B cell (primary cell): ENCODE measurements at regions not wholly inside any gene's neighbourhood (a gene's known extent, or its start where the extent isn't known, plus 50 kb on each side); places are given as distances from the start of the nearest gene placed in this dataset.

Source experiments
- ATAC-seq: fragments of 200-7000 bp; cut with Tn5 transposase; one replicate; pipeline ENCODE4 v1.10.0; 2021; ENCODE audit warnings: low read depth, mild to moderate bottlenecking, moderate number of reproducible peaks, moderate library complexity
- CTCF ChIA-PET: fragments of 350-600 bp; sonication (Branson Sonifier 250); formaldehyde crosslinking; loops from one replicate; lab custom pipeline; 2021; ENCODE audit warnings: antibody characterized with exemption, inconsistent platforms; lab: Charles Lee
- POLR2A ChIA-PET: fragments of 350-600 bp; sonication (Branson Sonifier 250); formaldehyde crosslinking; loops from one replicate; lab custom pipeline; 2021; ENCODE audit warnings: antibody characterized with exemption; lab: Charles Lee
- DNase-seq: peaks from one replicate; pipeline ENCODE4 v3.0.0; 2013
- H2AFZ ChIP-seq: 2 replicates; pipeline ENCODE4 v1.6.1; 2012; ENCODE audit warnings: mild to moderate bottlenecking, low read depth, low read length; ENCODE audit not compliant: insufficient read depth, poor library complexity, severe bottlenecking
- H3K27ac ChIP-seq, 2 donors: 1 replicate in 1 of 2; 2 replicates in 1 of 2; pipeline ENCODE4 v1.5.1; 2012 to 2013; ENCODE audit warnings: low read length in 2 of 2, mild to moderate bottlenecking in 2 of 2, moderate library complexity in 1 of 2
- H3K27me3 ChIP-seq, 4 experiments: fragments of 200-600 bp in 1 of 4; sonication (generic) in 1 of 4; replicated peaks in 1 of 4; 1 replicate in 2 of 4; 2 replicates in 2 of 4; pipeline versions ENCODE4 v1.6.1 to v1.7.0; 2013 to 2016; ENCODE audit warnings: low read length in 3 of 4, mild to moderate bottlenecking in 2 of 4, mixed read lengths in 1 of 4, moderate library complexity in 1 of 4; ENCODE audit not compliant: insufficient read depth in 4 of 4, control insufficient read depth in 3 of 4; ENCODE audit errors: control extremely low read depth in 1 of 4
- H3K36me3 ChIP-seq, 2 experiments: replicated peaks in 1 of 2; 1 replicate in 1 of 2; 2 replicates in 1 of 2; pipeline versions ENCODE4 v1.6.1 to v1.7.1; 2013; ENCODE audit warnings: low read length in 1 of 2; ENCODE audit not compliant: insufficient read depth in 2 of 2, control insufficient read depth in 1 of 2; ENCODE audit errors: control extremely low read depth in 1 of 2, extremely low read depth in 1 of 2
- H3K4me1 ChIP-seq, 2 donors: fragments of 200-600 bp in 1 of 2; sonication (generic) in 1 of 2; 1 replicate in 1 of 2; 2 replicates in 1 of 2; pipeline versions ENCODE4 v1.5.1 to v1.6.1; 2013 to 2017; ENCODE audit warnings: low read length in 2 of 2; ENCODE audit not compliant: control insufficient read depth in 2 of 2, insufficient read depth in 2 of 2
- H3K4me2 ChIP-seq: replicated peaks from 2 replicates; pipeline ENCODE3; 2012; ENCODE audit warnings: mild to moderate bottlenecking, low read depth, low read length; ENCODE audit not compliant: poor library complexity, severe bottlenecking
- H3K4me3 ChIP-seq, 5 experiments: fragments of 200-600 bp in 1 of 5; sonication (generic) in 1 of 5; 1 replicate in 3 of 5; 2 replicates in 2 of 5; pipeline versions ENCODE4 v1.5.1 to v1.7.0; 2011 to 2016; ENCODE audit warnings: low read length in 4 of 5, mild to moderate bottlenecking in 4 of 5, low read depth in 2 of 5, control low read depth in 1 of 5, moderate library complexity in 1 of 5; ENCODE audit not compliant: insufficient read depth in 1 of 5; ENCODE audit errors: control extremely low read depth in 1 of 5, extremely low read depth in 1 of 5
- H3K79me2 ChIP-seq: fragments of 200-600 bp; sonication (generic); one replicate; pipeline ENCODE4 v1.6.0; 2016; ENCODE audit warnings: low read length; ENCODE audit not compliant: control insufficient read depth, insufficient read depth
- H3K9ac ChIP-seq: fragments of 200-600 bp; sonication (generic); 2 replicates; pipeline ENCODE4 v1.6.1; 2017; ENCODE audit warnings: mild to moderate bottlenecking, low read length, moderate library complexity
- H3K9me3 ChIP-seq, 3 donors: one replicate each; pipeline versions ENCODE4 v1.6.1 to v1.7.1; 2013; ENCODE audit warnings: low read length in 2 of 3; ENCODE audit not compliant: control insufficient read depth in 2 of 3, insufficient read depth in 1 of 3; ENCODE audit errors: control extremely low read depth in 1 of 3
- H4K20me1 ChIP-seq: 2 replicates; pipeline ENCODE4 v1.6.0; 2012; ENCODE audit warnings: mild to moderate bottlenecking, low read length; ENCODE audit not compliant: insufficient read depth, control insufficient read depth, poor library complexity, severe bottlenecking
- H3K27ac Mint-ChIP-seq: one replicate; pipeline ENCODE4 v1.8.0; 2021; ENCODE audit warnings: mixed read lengths
- H3K27me3 Mint-ChIP-seq: one replicate; pipeline ENCODE4 v1.8.0; 2021; ENCODE audit warnings: mixed read lengths
- H3K4me1 Mint-ChIP-seq: one replicate; pipeline ENCODE4 v1.8.0; 2021; ENCODE audit warnings: mixed read lengths
- H3K4me3 Mint-ChIP-seq: one replicate; pipeline ENCODE4 v1.8.0; 2021; ENCODE audit warnings: mixed read lengths
- H3K9me3 Mint-ChIP-seq: one replicate; pipeline ENCODE4 v1.8.0; 2022; ENCODE audit warnings: mixed read lengths; ENCODE audit not compliant: insufficient read depth
- EZH2 ChIP-seq: IDR thresholded peaks from 2 replicates; pipeline ENCODE4 v1.6.1; 2012; ENCODE audit warnings: borderline replicate concordance, low read depth, mild to moderate bottlenecking, moderate library complexity, low read length; ENCODE audit not compliant: insufficient read depth, poor library complexity, severe bottlenecking
- WGBS: methylation state at CpG from one replicate; pipeline ENCODE4 v1.1.5; 2013; ENCODE audit warnings: missing lambda C conversion rate; ENCODE audit not compliant: insufficient coverage; 5-methylcytosine and 5-hydroxymethylcytosine counted together
- intact Hi-C: fragments of 100-400 bp; cut with micrococcal nuclease; formaldehyde crosslinking; loops from one replicate; pipeline ENCODE4 v1.10.0; 2022
- TF ChIP-seq, protein P1 (sequence below): fragments of 200-600 bp; IDR thresholded peaks from one replicate; pipeline ENCODE4 v1.8.0; 2022; ENCODE audit warnings: antibody characterized with exemption, mild to moderate bottlenecking

- no peak overlapping the region for H3K27ac ChIP-seq
- Mint-ChIP-seq H3K27me3 (peaks cover 40% of the 10 kb centered on the region), H3K4me3 (no peak overlapping the region), H3K9me3 (peaks cover 3% of the 10 kb centered on the region), H3K27ac (no peak overlapping the region), H3K4me1 (peaks cover 10% of the 10 kb centered on the region)
- no peak overlapping the region for H3K4me3 ChIP-seq
- no peak overlapping the region for H2AFZ ChIP-seq
- H3K4me2 ChIP-seq = no peak overlapping the region
- no peak overlapping the region for H3K9ac ChIP-seq
- H3K4me1 ChIP-seq = peaks cover 0 to 9% of the 10 kb centered on the region in 2 donors
- WGBS = 100% methylated on average over 3 of the region's 3 CpGs
- no peaks in the 10 kb centered on the region for H3K36me3 ChIP-seq
- intact Hi-C loops = no loop called here
- ChIA-PET POLR2A (no interaction called here), CTCF (interaction anchor here (0.6 kb wide), 1 partner anchor 133 kb away, joined by 4 read pairs; no protein-coding TSS in a partner anchor)
- TF ChIP-seq, protein P1, sequence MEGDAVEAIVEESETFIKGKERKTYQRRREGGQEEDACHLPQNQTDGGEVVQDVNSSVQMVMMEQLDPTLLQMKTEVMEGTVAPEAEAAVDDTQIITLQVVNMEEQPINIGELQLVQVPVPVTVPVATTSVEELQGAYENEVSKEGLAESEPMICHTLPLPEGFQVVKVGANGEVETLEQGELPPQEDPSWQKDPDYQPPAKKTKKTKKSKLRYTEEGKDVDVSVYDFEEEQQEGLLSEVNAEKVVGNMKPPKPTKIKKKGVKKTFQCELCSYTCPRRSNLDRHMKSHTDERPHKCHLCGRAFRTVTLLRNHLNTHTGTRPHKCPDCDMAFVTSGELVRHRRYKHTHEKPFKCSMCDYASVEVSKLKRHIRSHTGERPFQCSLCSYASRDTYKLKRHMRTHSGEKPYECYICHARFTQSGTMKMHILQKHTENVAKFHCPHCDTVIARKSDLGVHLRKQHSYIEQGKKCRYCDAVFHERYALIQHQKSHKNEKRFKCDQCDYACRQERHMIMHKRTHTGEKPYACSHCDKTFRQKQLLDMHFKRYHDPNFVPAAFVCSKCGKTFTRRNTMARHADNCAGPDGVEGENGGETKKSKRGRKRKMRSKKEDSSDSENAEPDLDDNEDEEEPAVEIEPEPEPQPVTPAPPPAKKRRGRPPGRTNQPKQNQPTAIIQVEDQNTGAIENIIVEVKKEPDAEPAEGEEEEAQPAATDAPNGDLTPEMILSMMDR = no peak
- TF ChIP-seq EZH2 = no peak
- H3K27me3 ChIP-seq = peaks cover 0 to 12% (median 3%) of the 10 kb centered on the region in 4 experiments
- no peak for ATAC-seq
- no peaks in the 10 kb centered on the region for H3K79me2 ChIP-seq
- H4K20me1 ChIP-seq = no peaks in the 10 kb centered on the region
- peaks cover 0 to 4% (median 0%) of the 10 kb centered on the region in 3 donors for H3K9me3 ChIP-seq
- DNase-seq = no peak
These were observed 76.3 kb upstream of the CARD11 start for GRCh38 chr7:3119963-3120362.

DNA sequence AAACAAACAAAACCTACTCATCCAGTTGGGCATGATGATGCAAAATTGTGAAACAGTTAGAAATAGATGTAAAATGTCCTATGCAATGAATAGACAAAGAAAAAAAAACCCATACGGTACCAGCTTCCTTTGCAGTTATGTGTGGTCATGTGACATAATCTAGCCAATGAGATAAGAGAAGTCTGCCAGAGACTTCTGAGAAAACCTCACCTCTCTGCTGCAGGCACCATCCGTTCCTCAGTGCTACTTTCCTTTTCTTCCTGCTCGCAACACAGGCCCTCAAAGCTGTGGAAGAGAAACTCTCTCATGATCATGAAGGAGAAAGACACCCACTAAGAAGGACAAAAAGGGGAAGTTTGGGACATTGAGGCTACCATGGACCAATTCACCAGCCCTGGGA is 76.8 kb upstream of the CARD11 start:
- intact Hi-C loops = no loop called here
- peaks cover 10% of the 10 kb centered on the region for H3K4me1 Mint-ChIP-seq
- TF ChIP-seq, protein P1 = no peak
- TF ChIP-seq EZH2 = no peak
- H3K27ac Mint-ChIP-seq = no peak overlapping the region
- peaks cover 0 to 9% of the 10 kb centered on the region in 2 donors for H3K4me1 ChIP-seq
- H3K9me3 Mint-ChIP-seq = peaks cover 3% of the 10 kb centered on the region
- H3K27me3 ChIP-seq = peaks cover 0 to 11% (median 3%) of the 10 kb centered on the region in 4 experiments
- no peak overlapping the region for H3K9ac ChIP-seq
- no peak for DNase-seq
- no peaks in the 10 kb centered on the region for H4K20me1 ChIP-seq
- H3K4me3 ChIP-seq = no peak overlapping the region
- ChIA-PET POLR2A (no interaction called here), CTCF (no interaction called here)
- H3K36me3 ChIP-seq = no peaks in the 10 kb centered on the region
- no peak overlapping the region for H3K4me3 Mint-ChIP-seq
- H3K4me2 ChIP-seq = no peak overlapping the region
- H3K27me3 Mint-ChIP-seq = peaks cover 34% of the 10 kb centered on the region
- H3K27ac ChIP-seq = no peak overlapping the region
- ATAC-seq = no peak
- no peaks in the 10 kb centered on the region for H3K79me2 ChIP-seq
- no peak overlapping the region for H2AFZ ChIP-seq
- no CpG with 5 or more reads among the region's 3 CpGs for WGBS
- peaks cover 0 to 4% (median 0%) of the 10 kb centered on the region in 3 donors for H3K9me3 ChIP-seq
